Left ventricle myocardium inferior (tissue), 1 donor: ENCODE measurements at regions not wholly inside any gene's neighbourhood (a gene's known extent, or its start where the extent isn't known, plus 50 kb on each side); places are given as distances from the start of the nearest gene placed in this dataset.
A peak's percentile ranks its signal among the peaks of the same experiment; 100 is the strongest.

ENCODE experiments used
- DNase-seq: peaks from one replicate; pipeline ENCODE4 v3.0.0-alpha.2; 2020
- H3K27ac ChIP-seq: fragments of 200-600 bp; replicated peaks from 2 replicates; pipeline ENCODE4 v1.8.0; 2021
- H3K27me3 ChIP-seq: fragments of 200-600 bp; 2 replicates; pipeline ENCODE4 v1.8.0; 2021; ENCODE audit warnings: low read depth
- H3K36me3 ChIP-seq: fragments of 200-600 bp; 2 replicates; pipeline ENCODE4 v1.8.0; 2021
- H3K4me1 ChIP-seq: fragments of 200-600 bp; 2 replicates; pipeline ENCODE4 v1.8.0; 2021
- H3K4me3 ChIP-seq: fragments of 200-600 bp; 2 replicates; pipeline ENCODE4 v1.8.0; 2021; ENCODE audit warnings: mild to moderate bottlenecking, moderate library complexity
- H3K9me3 ChIP-seq: fragments of 200-600 bp; replicated peaks from 2 replicates; pipeline ENCODE4 v1.8.0; 2021
- intact Hi-C: fragments of 100-400 bp; cut with micrococcal nuclease; formaldehyde crosslinking; loops from one replicate; pipeline ENCODE4 v1.11.0; 2022
- TF ChIP-seq, protein P1 (sequence below): fragments of 200-600 bp; IDR thresholded peaks from 2 replicates; pipeline ENCODE4 v1.8.0; 2021; ENCODE audit warnings: antibody characterized with exemption, mild to moderate bottlenecking, borderline replicate concordance
- donor health status: DM: no; HTN: yes; CAD: no; lungs with severe emphysema.

DNA sequence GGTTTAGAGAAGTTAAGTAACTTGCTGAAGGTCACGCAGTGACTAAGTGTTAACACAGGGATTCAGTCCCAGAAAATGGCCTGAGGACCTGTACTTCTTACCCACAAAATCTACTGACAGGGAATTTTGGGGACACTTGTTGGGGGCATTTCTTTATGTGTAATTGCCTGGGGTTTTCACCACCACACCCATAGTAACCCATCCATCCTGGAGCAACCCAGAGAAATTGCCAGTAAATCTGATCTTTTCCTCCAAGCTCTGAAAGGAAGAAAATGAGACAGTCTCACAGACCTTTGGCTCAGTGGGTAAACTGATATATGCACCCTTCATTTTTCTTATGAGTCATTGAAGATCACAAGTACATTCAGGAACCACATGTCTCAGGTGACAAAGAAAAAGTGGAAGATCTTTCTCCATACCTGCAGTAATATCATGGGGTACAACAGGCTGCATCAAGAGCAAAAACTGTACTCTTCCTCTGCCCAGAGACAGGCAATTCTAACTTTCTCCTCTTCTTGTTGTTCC lies 81.0 kb downstream of the NOG start:
- intact Hi-C loops = no loop called here
- H3K4me1 ChIP-seq = peaks cover 9% of the 10 kb centered on the region
- no peak for DNase-seq
- no peaks in the 10 kb centered on the region for H3K36me3 ChIP-seq
- H3K4me3 ChIP-seq = no peak overlapping the region
- TF ChIP-seq, protein P1, sequence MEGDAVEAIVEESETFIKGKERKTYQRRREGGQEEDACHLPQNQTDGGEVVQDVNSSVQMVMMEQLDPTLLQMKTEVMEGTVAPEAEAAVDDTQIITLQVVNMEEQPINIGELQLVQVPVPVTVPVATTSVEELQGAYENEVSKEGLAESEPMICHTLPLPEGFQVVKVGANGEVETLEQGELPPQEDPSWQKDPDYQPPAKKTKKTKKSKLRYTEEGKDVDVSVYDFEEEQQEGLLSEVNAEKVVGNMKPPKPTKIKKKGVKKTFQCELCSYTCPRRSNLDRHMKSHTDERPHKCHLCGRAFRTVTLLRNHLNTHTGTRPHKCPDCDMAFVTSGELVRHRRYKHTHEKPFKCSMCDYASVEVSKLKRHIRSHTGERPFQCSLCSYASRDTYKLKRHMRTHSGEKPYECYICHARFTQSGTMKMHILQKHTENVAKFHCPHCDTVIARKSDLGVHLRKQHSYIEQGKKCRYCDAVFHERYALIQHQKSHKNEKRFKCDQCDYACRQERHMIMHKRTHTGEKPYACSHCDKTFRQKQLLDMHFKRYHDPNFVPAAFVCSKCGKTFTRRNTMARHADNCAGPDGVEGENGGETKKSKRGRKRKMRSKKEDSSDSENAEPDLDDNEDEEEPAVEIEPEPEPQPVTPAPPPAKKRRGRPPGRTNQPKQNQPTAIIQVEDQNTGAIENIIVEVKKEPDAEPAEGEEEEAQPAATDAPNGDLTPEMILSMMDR = no peak
- H3K27me3 ChIP-seq = peaks cover 92% of the 10 kb centered on the region
- no peak overlapping the region for H3K27ac ChIP-seq
- H3K9me3 ChIP-seq = no peaks in the 10 kb centered on the region

GRCh38 chr17:56675876-56676660 lies 82.6 kb downstream of the NOG start:
- no peak for DNase-seq
- H3K9me3 ChIP-seq = no peaks in the 10 kb centered on the region
- H3K4me3 ChIP-seq = no peak overlapping the region
- peaks cover 94% of the 10 kb centered on the region for H3K27me3 ChIP-seq
- H3K36me3 ChIP-seq = no peaks in the 10 kb centered on the region
- H3K4me1 ChIP-seq = peaks cover 9% of the 10 kb centered on the region
- no peak overlapping the region for H3K27ac ChIP-seq
- intact Hi-C loops = no loop called here
- TF ChIP-seq, protein P1 = no peak

- H3K9me3 ChIP-seq = no peaks in the 10 kb centered on the region
- TF ChIP-seq, protein P1 = peak; percentile 7
- DNase-seq = no peak
- H3K27ac ChIP-seq = no peak overlapping the region
- H3K4me1 ChIP-seq = peaks cover 9% of the 10 kb centered on the region
- no peak overlapping the region for H3K4me3 ChIP-seq
- H3K27me3 ChIP-seq = peaks cover 97% of the 10 kb centered on the region
- H3K36me3 ChIP-seq = no peaks in the 10 kb centered on the region
- intact Hi-C loops = no loop called here
Observed at GRCh38 chr17:56676810-56677209, 83.3 kb downstream of the NOG start.

- no peak for DNase-seq
- H3K4me3 ChIP-seq = peak overlapping the region; percentile 53
- H3K36me3 ChIP-seq = no peaks in the 10 kb centered on the region
- H3K4me1 ChIP-seq = peaks cover 9% of the 10 kb centered on the region
- intact Hi-C loops = no loop called here
- H3K9me3 ChIP-seq = no peaks in the 10 kb centered on the region
- TF ChIP-seq, protein P1 = no peak
- no peak overlapping the region for H3K27ac ChIP-seq
- peaks cover 98% of the 10 kb centered on the region for H3K27me3 ChIP-seq
Observed at GRCh38 chr17:56678249-56679114, 85.0 kb downstream of the NOG start.

DNA sequence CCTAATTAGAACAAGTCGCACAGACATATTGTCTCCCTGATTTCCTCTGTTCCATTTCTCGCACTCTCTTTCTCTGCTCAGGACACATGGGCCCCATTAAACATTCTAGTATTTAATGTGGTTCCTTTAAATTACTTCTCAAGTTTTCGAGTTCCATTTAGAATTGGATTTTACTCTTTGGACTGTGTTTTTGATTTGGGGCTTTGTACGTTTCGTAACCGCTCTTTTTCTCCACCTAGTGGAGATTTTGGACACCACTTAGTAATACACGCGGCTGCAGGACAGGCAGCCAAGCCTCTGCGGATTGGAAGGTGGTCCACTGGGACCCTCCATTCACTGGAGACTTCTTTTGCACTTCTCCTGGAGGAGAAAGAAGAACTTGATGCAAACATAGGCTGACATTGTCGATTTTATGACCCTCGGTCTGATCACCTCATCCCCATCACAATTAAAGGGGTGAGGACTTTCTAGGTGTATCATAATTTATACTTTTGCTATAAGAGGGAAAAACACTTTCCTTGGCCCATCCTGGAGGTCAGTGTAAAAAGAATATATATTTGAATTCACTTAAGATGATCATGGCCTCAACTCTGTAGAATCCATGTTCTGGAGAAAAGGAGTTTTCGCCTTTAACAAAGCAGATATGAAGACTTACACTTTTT lies 85.7 kb downstream of the NOG start:
- Histone ChIP-seq H3K27me3 (peaks cover 98% of the 10 kb centered on the region), H3K9me3 (no peaks in the 10 kb centered on the region), H3K4me3 (peak overlapping the region; percentile 53), H3K4me1 (peaks cover 9% of the 10 kb centered on the region), H3K27ac (no peak overlapping the region), H3K36me3 (no peaks in the 10 kb centered on the region)
- no peak for DNase-seq
- TF ChIP-seq, protein P1 = peak; percentile 63
- intact Hi-C loops = no loop called here
